HepG2 (cell line): ENCODE measurements at regions not wholly inside any gene's neighbourhood (a gene's known extent, or its start where the extent isn't known, plus 50 kb on each side); places are given as distances from the start of the nearest gene placed in this dataset.

Experiments used
- POLR2A ChIP-seq, 2 experiments: IDR thresholded peaks; 2 replicates each; pipeline ENCODE4 v1.6.1; 2011; ENCODE audit warnings: low read depth in 2 of 2, low read length in 2 of 2, mild to moderate bottlenecking in 1 of 2, moderate library complexity in 1 of 2; ENCODE audit not compliant: insufficient read depth in 1 of 2
- ZNF383 ChIP-seq: sonication (generic); formaldehyde crosslinking; IDR thresholded peaks from 2 replicates; pipeline ENCODE4 v1.4.0; 2020; ENCODE audit warnings: missing genetic modification reagents, mild to moderate bottlenecking, borderline replicate concordance

DNA sequence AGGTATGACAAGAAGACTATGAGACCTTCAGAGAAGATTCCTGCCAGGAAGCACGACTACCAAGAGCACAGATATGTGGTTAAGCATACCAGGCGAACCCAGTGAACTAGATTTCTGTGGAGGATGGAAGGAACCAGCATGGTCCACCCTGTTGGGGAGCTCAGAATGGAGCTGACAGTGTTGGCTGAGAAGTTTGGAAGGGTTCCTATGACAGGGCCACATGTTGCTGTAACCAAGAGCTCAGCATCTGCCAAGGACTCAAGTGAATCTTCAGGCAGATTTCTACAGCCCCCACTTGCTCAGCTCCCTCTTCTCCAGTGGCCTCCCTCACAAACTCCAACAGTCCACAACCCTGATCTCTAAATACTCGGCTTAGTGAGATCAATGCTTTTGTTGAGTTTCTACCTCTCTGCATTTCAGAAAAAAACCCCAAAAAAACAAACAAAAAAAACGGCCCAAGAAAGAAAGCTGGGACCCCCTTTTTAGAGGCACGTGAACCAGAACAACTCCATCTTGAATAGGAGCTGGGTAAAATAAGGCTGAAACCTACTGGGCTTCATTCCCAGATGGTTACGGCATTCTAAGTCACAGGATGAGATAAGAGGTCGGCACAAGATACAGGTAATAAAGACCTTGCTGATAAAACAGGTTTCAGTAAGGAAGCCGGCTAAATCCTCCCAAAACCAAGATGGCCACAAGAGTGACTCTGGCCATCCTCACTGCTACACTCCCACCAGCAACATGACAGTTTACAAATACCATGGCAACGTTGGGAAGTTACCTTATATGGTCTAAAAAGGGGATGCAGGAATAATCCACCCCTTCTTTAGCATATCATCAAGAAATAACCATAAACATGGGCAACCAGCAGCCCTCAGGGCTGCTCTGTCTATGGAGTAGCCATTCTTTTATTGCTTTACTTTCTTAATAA is 691.1 kb downstream of the UQCRFS1 start:
- TF ChIP-seq POLR2A (IDR thresholded peaks at IDR 0.05; ENCODE audit: insufficient read depth in 1 of 2, low read depth in 2 of 2, low read length in 2 of 2) = no peak
- no peak for TF ChIP-seq ZNF383 (CRISPR knock-in tag)
